OCI-LY7 (cell line): ENCODE measurements at regions not wholly inside any gene's neighbourhood (a gene's known extent, or its start where the extent isn't known, plus 50 kb on each side); places are given as distances from the start of the nearest gene placed in this dataset.

Experiments
- EZH2phosphoT487 ChIP-seq: fragments of 200-600 bp; sonication (generic); IDR thresholded peaks from 2 replicates; pipeline ENCODE4 v1.6.1; 2018; ENCODE audit warnings: low read depth, borderline replicate concordance, mild to moderate bottlenecking, mixed run types, antibody characterized with exemption, low read length, moderate library complexity, mixed read lengths
- TF ChIP-seq, protein P1 (sequence below): fragments of 200-600 bp; sonication (generic); conservative IDR thresholded peaks from 2 replicates; pipeline ENCODE4 v1.5.1; 2014; ENCODE audit warnings: mild to moderate bottlenecking, antibody characterized with exemption, low read length, moderate library complexity, mixed read lengths

DNA sequence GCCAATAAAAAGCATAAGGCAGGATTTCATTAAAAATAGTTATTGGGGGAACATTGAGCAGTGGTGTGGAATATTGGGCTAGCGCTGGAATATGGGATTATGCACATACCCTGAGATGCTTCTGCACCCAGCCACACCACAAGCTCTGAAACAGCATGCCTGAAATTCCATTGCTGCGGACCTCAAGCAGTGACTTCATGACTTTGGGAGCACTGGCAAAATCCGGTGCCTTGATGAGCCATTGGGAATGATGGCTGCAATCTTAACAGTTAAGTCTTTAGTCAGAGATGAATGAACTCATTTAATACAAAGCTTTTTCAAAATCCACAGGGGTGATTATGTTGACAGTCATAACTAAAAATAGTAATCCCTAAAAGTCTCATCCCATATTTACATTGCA lies 274.7 kb upstream of the MTPN start:
- TF ChIP-seq, protein P1, sequence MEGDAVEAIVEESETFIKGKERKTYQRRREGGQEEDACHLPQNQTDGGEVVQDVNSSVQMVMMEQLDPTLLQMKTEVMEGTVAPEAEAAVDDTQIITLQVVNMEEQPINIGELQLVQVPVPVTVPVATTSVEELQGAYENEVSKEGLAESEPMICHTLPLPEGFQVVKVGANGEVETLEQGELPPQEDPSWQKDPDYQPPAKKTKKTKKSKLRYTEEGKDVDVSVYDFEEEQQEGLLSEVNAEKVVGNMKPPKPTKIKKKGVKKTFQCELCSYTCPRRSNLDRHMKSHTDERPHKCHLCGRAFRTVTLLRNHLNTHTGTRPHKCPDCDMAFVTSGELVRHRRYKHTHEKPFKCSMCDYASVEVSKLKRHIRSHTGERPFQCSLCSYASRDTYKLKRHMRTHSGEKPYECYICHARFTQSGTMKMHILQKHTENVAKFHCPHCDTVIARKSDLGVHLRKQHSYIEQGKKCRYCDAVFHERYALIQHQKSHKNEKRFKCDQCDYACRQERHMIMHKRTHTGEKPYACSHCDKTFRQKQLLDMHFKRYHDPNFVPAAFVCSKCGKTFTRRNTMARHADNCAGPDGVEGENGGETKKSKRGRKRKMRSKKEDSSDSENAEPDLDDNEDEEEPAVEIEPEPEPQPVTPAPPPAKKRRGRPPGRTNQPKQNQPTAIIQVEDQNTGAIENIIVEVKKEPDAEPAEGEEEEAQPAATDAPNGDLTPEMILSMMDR, result no peak
- TF ChIP-seq EZH2phosphoT487, result no peak
